ENCODE measurements at regions not wholly inside any gene's neighbourhood (a gene's known extent, or its start where the extent isn't known, plus 50 kb on each side); places are given as distances from the start of the nearest gene placed in this dataset.

DNA sequence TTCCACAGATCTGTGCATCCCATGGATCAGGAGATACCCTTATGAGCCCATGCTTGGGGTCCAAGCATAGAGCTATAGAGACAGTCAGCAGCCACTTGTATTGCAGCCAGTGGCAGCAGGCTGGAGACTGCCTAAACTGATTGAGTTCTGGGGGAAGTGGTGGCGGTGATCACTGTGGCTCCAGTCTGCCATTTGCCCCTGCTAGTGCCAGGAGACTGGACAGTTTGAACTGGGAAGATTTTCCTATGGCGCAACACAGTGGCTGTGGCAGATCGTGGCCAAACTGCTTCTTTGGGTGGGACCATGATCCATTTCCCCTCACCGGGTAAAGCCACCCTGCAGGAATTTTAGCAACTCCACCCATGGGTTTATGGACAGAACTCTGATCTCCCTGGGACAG is 679.7 kb upstream of the SEMA3D start:
- TF ChIP-seq POLR2AphosphoS5 (IDR thresholded peaks at IDR 0.05; ENCODE audit: low read depth, low read length) (no peak), BCL11A (IDR thresholded peaks at IDR 0.05; ENCODE audit: low read depth in 2 of 2, low read length in 2 of 2) (no peak)
- no peaks in the 10 kb centered on the region for H4K20me1 ChIP-seq (replicated peaks in 1 of 2; ENCODE audit: control insufficient read depth in 1 of 2, insufficient read depth in 2 of 2, low read length in 2 of 2)
- no peak overlapping the region for H3K14ac ChIP-seq (ENCODE audit: insufficient read length)
- H3K4me3 ChIP-seq (ENCODE audit: extremely low read depth in 1 of 4, insufficient read depth in 2 of 4, low read depth in 3 of 4, low read length in 4 of 4) = no peak overlapping the region
- no peaks in the 10 kb centered on the region for H3K4me1 ChIP-seq (replicated peaks in 1 of 4; ENCODE audit: control insufficient read depth in 3 of 4, insufficient read depth in 4 of 4, low read length in 3 of 4)
- no peak overlapping the region for H3K4me2 ChIP-seq (ENCODE audit: insufficient read depth in 1 of 2, low read depth in 2 of 2, low read length in 2 of 2)
- no peaks in the 10 kb centered on the region for H3K79me2 ChIP-seq (ENCODE audit: control insufficient read depth in 1 of 2, insufficient read depth in 2 of 2, low read length in 2 of 2)
- H3K4ac ChIP-seq (replicated peaks; ENCODE audit: insufficient read length, low read depth, low read length) = no peak overlapping the region
- no peak overlapping the region for H2BK120ac ChIP-seq (replicated peaks; ENCODE audit: low read depth, low read length)
- no peak overlapping the region for H3K27ac ChIP-seq (ENCODE audit: low read depth, low read length)
- no peak overlapping the region for H3K23ac ChIP-seq (ENCODE audit: insufficient read length)
- H3K23me2 ChIP-seq (ENCODE audit: low read depth, low read length) = no peaks in the 10 kb centered on the region
- H3K9ac ChIP-seq (replicated peaks in 1 of 4; ENCODE audit: extremely low read depth in 1 of 4, low read depth in 3 of 4, low read length in 3 of 4) = no peak overlapping the region
- H2BK5ac ChIP-seq (ENCODE audit: low read depth, low read length) = no peak overlapping the region
- peak overlapping the region; percentile 51; the same call in 1 of the 2 replicates for H4K8ac ChIP-seq (ENCODE audit: extremely low read depth, insufficient read depth, low read length)
- no peaks in the 10 kb centered on the region for H3K36me3 ChIP-seq (ENCODE audit: control insufficient read depth in 2 of 4, insufficient read depth in 4 of 4, low read length in 3 of 4)
- 97% methylated on average over 4 of the region's 4 CpGs; no CpG with 5 or more reads in 1 of the 2 experiments for WGBS, 2 experiments (ENCODE audit: extremely low coverage in 1 of 2, insufficient coverage in 1 of 2, insufficient read length in 1 of 2, insufficient replicate concordance in 2 of 2, low coverage in 1 of 2, low lambda C conversion rate in 2 of 2, missing lambda C conversion rate in 1 of 2)
- H2BK20ac ChIP-seq (ENCODE audit: low read length) = no peak overlapping the region
- H2BK15ac ChIP-seq (ENCODE audit: low read length) = no peak overlapping the region
- H3K27me3 ChIP-seq (replicated peaks in 1 of 4; ENCODE audit: control insufficient read depth in 3 of 4, extremely low read depth in 1 of 4, insufficient read depth in 3 of 4, low read length in 3 of 4) = no peaks in the 10 kb centered on the region
- FAIRE-seq = no peak
- no peaks in the 10 kb centered on the region for H3K9me3 ChIP-seq (ENCODE audit: insufficient read depth in 2 of 2, low read depth in 1 of 2, low read length in 1 of 2)
- no peak overlapping the region for H2AFZ ChIP-seq (ENCODE audit: low read length)
- H4K5ac ChIP-seq (ENCODE audit: insufficient read length, low read depth, low read length) = no peak overlapping the region
- no peaks in the 10 kb centered on the region for H3K79me1 ChIP-seq (ENCODE audit: low read depth, low read length)
- no peak for DNase-seq (ENCODE audit: low read depth in 1 of 2, low spot score in 2 of 2)
- no peak overlapping the region for H2AK5ac ChIP-seq (ENCODE audit: low read depth, low read length)
- H4K91ac ChIP-seq (replicated peaks; ENCODE audit: insufficient read length, low read length) = no peak overlapping the region
- H3K56ac ChIP-seq (replicated peaks; ENCODE audit: insufficient read length, low read depth, low read length) = no peak overlapping the region
- no peak overlapping the region for H2BK12ac ChIP-seq (ENCODE audit: low read depth, low read length)
- ChIA-PET CTCF (ENCODE audit: partially characterized antibody) (no interaction called here), POLR2A (ENCODE audit: partially characterized antibody) (no interaction called here)
- H3K18ac ChIP-seq (ENCODE audit: extremely low read depth, low read length) = no peak overlapping the region

Measured in H1 (cell line).